Liver (tissue), 3 donors: ENCODE measurements at regions not wholly inside any gene's neighbourhood (a gene's known extent, or its start where the extent isn't known, plus 50 kb on each side); places are given as distances from the start of the nearest gene placed in this dataset.

Experiments
- CTCF ChIP-seq: fragments of 150-350 bp; IDR thresholded peaks from 2 replicates; pipeline ENCODE4 v1.5.1; 2017; ENCODE audit warnings: improper control_type of control experiment, low read depth, low read length; ENCODE audit not compliant: missing input control
- HNF4A ChIP-seq, 2 donors: conservative IDR thresholded peaks; 2 replicates each; pipeline ENCODE4 v1.6.1; 2016; ENCODE audit warnings: antibody characterized with exemption in 2 of 2, mild to moderate bottlenecking in 2 of 2
- MAX ChIP-seq: IDR thresholded peaks from 2 replicates; pipeline ENCODE4 v1.6.1; 2016; ENCODE audit warnings: antibody characterized with exemption
- RXRA ChIP-seq, 2 donors: IDR thresholded peaks; 2 replicates each; pipeline ENCODE4 v1.6.1; 2017 to 2018; ENCODE audit warnings: antibody characterized with exemption in 2 of 2, mild to moderate bottlenecking in 1 of 2
- YY1 ChIP-seq: IDR thresholded peaks from 2 replicates; pipeline ENCODE4 v1.6.1; 2016; ENCODE audit warnings: antibody characterized with exemption, mild to moderate bottlenecking
- donor health status: healthy.
- donor health status: healthy.

- TF ChIP-seq CTCF = no peak
- no peak for TF ChIP-seq YY1
- TF ChIP-seq RXRA (IDR thresholded peaks at IDR 0.05) = no peak
- no peak for TF ChIP-seq MAX
- TF ChIP-seq HNF4A (conservative IDR thresholded peaks at IDR 0.05) = no peak
These were observed 170.6 kb upstream of the SERPINE2 start for GRCh38 chr2:224209555-224210285.
